Neural cell (in vitro differentiated cells): ENCODE measurements at regions not wholly inside any gene's neighbourhood (a gene's known extent, or its start where the extent isn't known, plus 50 kb on each side); places are given as distances from the start of the nearest gene placed in this dataset.

Source experiments
- CTCF ChIP-seq: fragments of 450-650 bp; IDR thresholded peaks from 2 replicates; pipeline ENCODE4 v1.5.1; 2014; ENCODE audit warnings: antibody characterized with exemption, mild to moderate bottlenecking, moderate library complexity; ENCODE audit not compliant: poor library complexity, severe bottlenecking
- EP300 ChIP-seq: fragments of 450-650 bp; conservative IDR thresholded peaks from 2 replicates; pipeline ENCODE4 v1.6.1; 2014; ENCODE audit warnings: antibody characterized with exemption, mild to moderate bottlenecking, moderate library complexity; ENCODE audit not compliant: poor library complexity, severe bottlenecking
- EZH2 ChIP-seq: fragments of 200-600, 300-800 bp; shearing (Covaris generic), sonication (generic); IDR thresholded peaks from 2 replicates; pipeline ENCODE4 v1.6.1; 2014; ENCODE audit warnings: antibody characterized with exemption, low read length, borderline replicate concordance, mild to moderate bottlenecking; ENCODE audit not compliant: insufficient read depth, poor library complexity, severe bottlenecking
- MXI1 ChIP-seq: fragments of 450-650 bp; conservative IDR thresholded peaks from 2 replicates; pipeline ENCODE4 v1.6.1; 2014; ENCODE audit warnings: antibody characterized with exemption, mild to moderate bottlenecking; ENCODE audit not compliant: poor library complexity, severe bottlenecking
- POLR2AphosphoS5 ChIP-seq: IDR thresholded peaks from 2 replicates; pipeline ENCODE4 v1.6.1; 2012
- RAD21 ChIP-seq: fragments of 450-650 bp; conservative IDR thresholded peaks from 2 replicates; pipeline ENCODE4 v1.6.1; 2014; ENCODE audit warnings: antibody characterized with exemption, mild to moderate bottlenecking, moderate library complexity
- REST ChIP-seq: IDR thresholded peaks from 2 replicates; pipeline ENCODE4 v1.6.1; 2012; ENCODE audit warnings: borderline replicate concordance
- SMC3 ChIP-seq: fragments of 450-650 bp; conservative IDR thresholded peaks from 2 replicates; pipeline ENCODE4 v1.6.1; 2014; ENCODE audit warnings: antibody characterized with exemption, mild to moderate bottlenecking, moderate library complexity; ENCODE audit not compliant: poor library complexity

- TF ChIP-seq POLR2AphosphoS5 (no peak), CTCF (peak; percentile 24), SMC3 (no peak), EZH2 (no peak), REST (no peak), EP300 (no peak), RAD21 (no peak), MXI1 (no peak)
Measured at GRCh38 chr3:78283994-78284393, 1244.1 kb downstream of the ROBO2 start.
